ENCODE measurements at regions not wholly inside any gene's neighbourhood (a gene's known extent, or its start where the extent isn't known, plus 50 kb on each side); places are given as distances from the start of the nearest gene placed in this dataset.

- FAIRE-seq (no peak), DNase-seq (ENCODE audit: low spot score) (no peak), ATAC-seq (no peak)
- ChIA-PET POLR2A (no interaction called here), CTCF (ENCODE audit: low intra/inter-chr PET ratio, low total read pairs) (no interaction called here)
- no peaks in the 10 kb centered on the region for H3K36me3 ChIP-seq (replicated peaks in 1 of 2; ENCODE audit: control insufficient read depth in 1 of 2, insufficient read depth in 2 of 2, low read length in 2 of 2)
- H3K27ac ChIP-seq (ENCODE audit: extremely low read length, insufficient read depth, low read length), result no peak overlapping the region
- no peaks in the 10 kb centered on the region for H4K20me1 ChIP-seq (ENCODE audit: insufficient read depth, low read length)
- no peak overlapping the region for H3K4me2 ChIP-seq (ENCODE audit: low read depth, low read length)
- no peak overlapping the region for H2AFZ ChIP-seq (ENCODE audit: low read length)
- 0% methylated on average over 2 of the region's 2 CpGs for WGBS (ENCODE audit: low lambda C conversion rate)
- no peaks in the 10 kb centered on the region for H3K79me2 ChIP-seq (ENCODE audit: insufficient read depth, low read length)
- no peak overlapping the region for H3K4me3 ChIP-seq (replicated peaks in 1 of 3; ENCODE audit: insufficient read depth in 1 of 3, low read depth in 2 of 3, low read length in 3 of 3)
- in situ Hi-C loops (cut with HindIII; ENCODE audit: extremely low pct_ligation_motif_present, low pct_unique_long_range_greater_than_20kb) (no loop called here), intact Hi-C loops (cut with micrococcal nuclease; ENCODE audit: unreplicated experiment) (no loop called here)
- no TSS peak for BruUV-seq (replicated peaks)
- H3K9me3 ChIP-seq (ENCODE audit: low read length), result no peaks in the 10 kb centered on the region
- H3K27me3 ChIP-seq (ENCODE audit: control insufficient read depth in 1 of 2, insufficient read depth in 2 of 2, low read length in 2 of 2), result no peaks in the 10 kb centered on the region
- TF ChIP-seq ZNF616 (CRISPR knock-in tag; IDR thresholded peaks at IDR 0.05; ENCODE audit: low read depth) (no peak), ZSCAN21 (CRISPR knock-in tag; IDR thresholded peaks at IDR 0.05; ENCODE audit: borderline replicate concordance) (no peak), NKX3-1 (CRISPR knock-in tag; IDR thresholded peaks at IDR 0.05) (no peak), ZNF563 (CRISPR knock-in tag; IDR thresholded peaks at IDR 0.05) (no peak), SRSF4 (IDR thresholded peaks at IDR 0.05; ENCODE audit: low read depth, low read length, poor library complexity, severe bottlenecking) (no peak), KDM3A (CRISPR knock-in tag; IDR thresholded peaks at IDR 0.05; ENCODE audit: low read depth) (no peak), NR1H2 (CRISPR knock-in tag; IDR thresholded peaks at IDR 0.05; ENCODE audit: borderline replicate concordance, low read depth) (no peak), STAT5B (CRISPR knock-in tag; IDR thresholded peaks at IDR 0.05) (no peak), ZNF138 (CRISPR knock-in tag; IDR thresholded peaks at IDR 0.05; ENCODE audit: low read depth) (no peak), ZBTB21 (CRISPR knock-in tag; IDR thresholded peaks at IDR 0.05) (no peak), ZNF839 (CRISPR knock-in tag; IDR thresholded peaks at IDR 0.05; ENCODE audit: borderline replicate concordance) (no peak), PHF21A (CRISPR knock-in tag; IDR thresholded peaks at IDR 0.05) (no peak), ZSCAN22 (CRISPR knock-in tag; IDR thresholded peaks at IDR 0.05) (no peak)
- TF ChIP-seq, protein P1, sequence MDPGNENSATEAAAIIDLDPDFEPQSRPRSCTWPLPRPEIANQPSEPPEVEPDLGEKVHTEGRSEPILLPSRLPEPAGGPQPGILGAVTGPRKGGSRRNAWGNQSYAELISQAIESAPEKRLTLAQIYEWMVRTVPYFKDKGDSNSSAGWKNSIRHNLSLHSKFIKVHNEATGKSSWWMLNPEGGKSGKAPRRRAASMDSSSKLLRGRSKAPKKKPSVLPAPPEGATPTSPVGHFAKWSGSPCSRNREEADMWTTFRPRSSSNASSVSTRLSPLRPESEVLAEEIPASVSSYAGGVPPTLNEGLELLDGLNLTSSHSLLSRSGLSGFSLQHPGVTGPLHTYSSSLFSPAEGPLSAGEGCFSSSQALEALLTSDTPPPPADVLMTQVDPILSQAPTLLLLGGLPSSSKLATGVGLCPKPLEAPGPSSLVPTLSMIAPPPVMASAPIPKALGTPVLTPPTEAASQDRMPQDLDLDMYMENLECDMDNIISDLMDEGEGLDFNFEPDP (CRISPR knock-in tag; conservative IDR thresholded peaks at IDR 0.05), result no peak
- TF ChIP-seq, protein P2, sequence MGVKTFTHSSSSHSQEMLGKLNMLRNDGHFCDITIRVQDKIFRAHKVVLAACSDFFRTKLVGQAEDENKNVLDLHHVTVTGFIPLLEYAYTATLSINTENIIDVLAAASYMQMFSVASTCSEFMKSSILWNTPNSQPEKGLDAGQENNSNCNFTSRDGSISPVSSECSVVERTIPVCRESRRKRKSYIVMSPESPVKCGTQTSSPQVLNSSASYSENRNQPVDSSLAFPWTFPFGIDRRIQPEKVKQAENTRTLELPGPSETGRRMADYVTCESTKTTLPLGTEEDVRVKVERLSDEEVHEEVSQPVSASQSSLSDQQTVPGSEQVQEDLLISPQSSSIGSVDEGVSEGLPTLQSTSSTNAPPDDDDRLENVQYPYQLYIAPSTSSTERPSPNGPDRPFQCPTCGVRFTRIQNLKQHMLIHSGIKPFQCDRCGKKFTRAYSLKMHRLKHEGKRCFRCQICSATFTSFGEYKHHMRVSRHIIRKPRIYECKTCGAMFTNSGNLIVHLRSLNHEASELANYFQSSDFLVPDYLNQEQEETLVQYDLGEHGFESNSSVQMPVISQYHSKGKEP (CRISPR knock-in tag; IDR thresholded peaks at IDR 0.05), result no peak
- H3K9ac ChIP-seq (ENCODE audit: insufficient read depth, low read depth, low read length), result no peak overlapping the region
- H3K4me1 ChIP-seq (ENCODE audit: insufficient read depth, low read length), result no peaks in the 10 kb centered on the region
Observed at GRCh38 chr9:28319981-28320380, 746.7 kb upstream of the C9orf72 start.
